ENCODE measurements at regions not wholly inside any gene's neighbourhood (a gene's known extent, or its start where the extent isn't known, plus 50 kb on each side); places are given as distances from the start of the nearest gene placed in this dataset.

- TF ChIP-seq HMGXB4 (CRISPR knock-in tag; IDR thresholded peaks at IDR 0.05; ENCODE audit: borderline replicate concordance in 1 of 2, low read depth in 1 of 2) (no peak), TAF1 (CRISPR knock-in tag; IDR thresholded peaks at IDR 0.05) (no peak), SNAPC5 (CRISPR knock-in tag; IDR thresholded peaks at IDR 0.05; ENCODE audit: borderline replicate concordance) (no peak), TBL1XR1 (IDR thresholded peaks at IDR 0.05; ENCODE audit: borderline replicate concordance, low read length, partially characterized antibody) (no peak), ZNF790 (CRISPR knock-in tag; IDR thresholded peaks at IDR 0.05; ENCODE audit: borderline replicate concordance) (no peak), SNAPC4 (CRISPR knock-in tag; IDR thresholded peaks at IDR 0.05) (no peak), HMG20A (CRISPR knock-in tag; IDR thresholded peaks at IDR 0.05; ENCODE audit: borderline replicate concordance) (no peak), ZBTB26 (CRISPR knock-in tag; IDR thresholded peaks at IDR 0.05; ENCODE audit: borderline replicate concordance) (no peak), ZSCAN21 (CRISPR knock-in tag; IDR thresholded peaks at IDR 0.05; ENCODE audit: borderline replicate concordance) (no peak)
Measured at GRCh38 chr4:11596989-11597388, 168.3 kb upstream of the HS3ST1 start.

All from HepG2 (cell line).